Testis (tissue), 2 donors: ENCODE measurements at regions not wholly inside any gene's neighbourhood (a gene's known extent, or its start where the extent isn't known, plus 50 kb on each side); places are given as distances from the start of the nearest gene placed in this dataset.

Source experiments
- POLR2A ChIP-seq: fragments of 450-650 bp; IDR thresholded peaks from one replicate; pipeline ENCODE4 v1.6.1; 2017; ENCODE audit warnings: antibody characterized with exemption, mild to moderate bottlenecking, moderate library complexity
- TF ChIP-seq, protein P1 (sequence below), 3 experiments: fragments of 450-650 bp in 2 of 3; fragments of 200-600 bp in 1 of 3; sonication (generic) in 1 of 3; IDR thresholded peaks; one replicate each; pipeline ENCODE4 v1.5.1; 2016 to 2019; ENCODE audit warnings: antibody characterized with exemption in 3 of 3, mild to moderate bottlenecking in 2 of 3, moderate library complexity in 1 of 3

DNA sequence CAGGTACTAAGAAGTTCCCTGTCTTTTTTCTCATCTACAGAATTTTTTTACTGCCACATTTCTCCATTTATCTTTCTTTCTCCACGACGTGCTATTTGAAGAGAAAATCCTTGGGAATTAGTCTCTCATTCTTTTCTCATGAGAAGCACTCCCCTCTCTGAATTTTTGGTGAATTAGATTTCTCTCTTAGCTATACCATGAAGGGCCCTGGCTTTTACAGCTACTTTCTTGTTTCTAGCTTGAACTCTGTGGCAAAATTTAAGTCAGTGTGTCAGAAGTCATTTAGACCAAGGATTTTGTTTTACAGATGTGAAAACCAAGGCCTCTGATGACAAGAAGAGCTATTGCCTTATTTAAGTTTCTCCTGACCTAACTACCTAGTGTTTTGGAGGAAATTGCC is 213.1 kb downstream of the AEBP2 start:
- TF ChIP-seq, protein P1, sequence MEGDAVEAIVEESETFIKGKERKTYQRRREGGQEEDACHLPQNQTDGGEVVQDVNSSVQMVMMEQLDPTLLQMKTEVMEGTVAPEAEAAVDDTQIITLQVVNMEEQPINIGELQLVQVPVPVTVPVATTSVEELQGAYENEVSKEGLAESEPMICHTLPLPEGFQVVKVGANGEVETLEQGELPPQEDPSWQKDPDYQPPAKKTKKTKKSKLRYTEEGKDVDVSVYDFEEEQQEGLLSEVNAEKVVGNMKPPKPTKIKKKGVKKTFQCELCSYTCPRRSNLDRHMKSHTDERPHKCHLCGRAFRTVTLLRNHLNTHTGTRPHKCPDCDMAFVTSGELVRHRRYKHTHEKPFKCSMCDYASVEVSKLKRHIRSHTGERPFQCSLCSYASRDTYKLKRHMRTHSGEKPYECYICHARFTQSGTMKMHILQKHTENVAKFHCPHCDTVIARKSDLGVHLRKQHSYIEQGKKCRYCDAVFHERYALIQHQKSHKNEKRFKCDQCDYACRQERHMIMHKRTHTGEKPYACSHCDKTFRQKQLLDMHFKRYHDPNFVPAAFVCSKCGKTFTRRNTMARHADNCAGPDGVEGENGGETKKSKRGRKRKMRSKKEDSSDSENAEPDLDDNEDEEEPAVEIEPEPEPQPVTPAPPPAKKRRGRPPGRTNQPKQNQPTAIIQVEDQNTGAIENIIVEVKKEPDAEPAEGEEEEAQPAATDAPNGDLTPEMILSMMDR (IDR thresholded peaks at IDR 0.05) = no peak
- no peak for TF ChIP-seq POLR2A
